ENCODE measurements at regions not wholly inside any gene's neighbourhood (a gene's known extent, or its start where the extent isn't known, plus 50 kb on each side); places are given as distances from the start of the nearest gene placed in this dataset.
"Not testable (repeated sequence)": the region's sequence is repeated elsewhere in the genome, so short reads cannot be mapped to it uniquely, and the experiment has no call there.

DNA sequence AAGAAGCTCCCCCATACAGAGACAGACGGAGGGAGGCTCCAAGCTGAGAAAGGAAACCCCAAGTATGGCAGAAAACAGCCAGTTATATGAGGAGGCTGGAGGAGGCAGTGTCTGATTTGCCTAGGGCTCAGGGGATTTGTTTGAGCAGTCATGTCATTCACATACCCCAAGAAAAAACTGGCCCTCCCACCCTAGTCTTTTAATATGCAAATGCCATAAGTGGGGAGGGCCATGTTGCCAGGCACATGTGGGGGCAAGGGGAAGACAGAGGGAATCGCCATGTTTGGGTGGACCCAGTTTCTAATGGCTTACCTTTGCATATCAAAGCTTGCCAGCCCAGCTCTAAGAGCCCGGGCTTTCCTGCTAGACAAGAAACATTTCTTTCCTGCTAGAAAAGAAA is 1163.8 kb downstream of the TAF11L14 start:
- Histone ChIP-seq H3K4me3 (no peak overlapping the region), H3K9me3 (replicated peaks) (no peaks in the 10 kb centered on the region), H3K27me3 (ENCODE audit: low read depth) (no peaks in the 10 kb centered on the region), H3K27ac (replicated peaks) (no peak overlapping the region), H3K4me1 (no peaks in the 10 kb centered on the region), H3K36me3 (no peaks in the 10 kb centered on the region)
- DNase-seq, result no peak
- intact Hi-C loops (cut with micrococcal nuclease), result no loop called here
- TF ChIP-seq, protein P1, sequence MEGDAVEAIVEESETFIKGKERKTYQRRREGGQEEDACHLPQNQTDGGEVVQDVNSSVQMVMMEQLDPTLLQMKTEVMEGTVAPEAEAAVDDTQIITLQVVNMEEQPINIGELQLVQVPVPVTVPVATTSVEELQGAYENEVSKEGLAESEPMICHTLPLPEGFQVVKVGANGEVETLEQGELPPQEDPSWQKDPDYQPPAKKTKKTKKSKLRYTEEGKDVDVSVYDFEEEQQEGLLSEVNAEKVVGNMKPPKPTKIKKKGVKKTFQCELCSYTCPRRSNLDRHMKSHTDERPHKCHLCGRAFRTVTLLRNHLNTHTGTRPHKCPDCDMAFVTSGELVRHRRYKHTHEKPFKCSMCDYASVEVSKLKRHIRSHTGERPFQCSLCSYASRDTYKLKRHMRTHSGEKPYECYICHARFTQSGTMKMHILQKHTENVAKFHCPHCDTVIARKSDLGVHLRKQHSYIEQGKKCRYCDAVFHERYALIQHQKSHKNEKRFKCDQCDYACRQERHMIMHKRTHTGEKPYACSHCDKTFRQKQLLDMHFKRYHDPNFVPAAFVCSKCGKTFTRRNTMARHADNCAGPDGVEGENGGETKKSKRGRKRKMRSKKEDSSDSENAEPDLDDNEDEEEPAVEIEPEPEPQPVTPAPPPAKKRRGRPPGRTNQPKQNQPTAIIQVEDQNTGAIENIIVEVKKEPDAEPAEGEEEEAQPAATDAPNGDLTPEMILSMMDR (IDR thresholded peaks at IDR 0.05; ENCODE audit: borderline replicate concordance), result no peak

DNA sequence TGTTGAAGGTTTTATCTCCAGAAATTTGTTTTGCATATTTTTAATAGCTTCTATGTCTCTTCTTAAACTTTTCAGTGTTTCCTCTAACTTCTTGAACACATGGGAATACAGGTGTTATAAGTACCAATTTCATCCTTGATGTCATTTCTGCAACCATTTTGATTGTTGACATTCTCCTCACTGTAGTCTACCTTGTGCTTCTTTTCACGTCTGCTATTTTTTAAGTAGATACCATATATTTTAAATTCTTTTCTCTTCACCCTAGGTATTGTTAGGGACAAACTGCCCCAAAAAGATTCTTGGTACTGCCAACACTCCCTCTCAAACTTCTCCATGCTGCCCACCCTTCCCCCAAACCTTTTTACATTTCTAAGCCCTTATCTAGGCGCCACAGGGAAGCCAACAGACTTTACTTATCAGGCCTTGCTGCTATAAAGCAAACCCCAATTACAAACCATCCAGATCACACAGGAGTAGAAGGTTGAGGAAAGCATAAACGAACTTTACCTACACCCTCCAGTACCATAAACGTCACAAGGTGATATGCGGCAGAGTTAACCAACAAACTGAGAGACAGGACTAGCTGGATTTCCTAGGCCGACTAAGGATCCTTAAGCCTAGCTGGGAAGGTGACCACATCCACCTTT is 1165.3 kb downstream of the TAF11L14 start:
- H3K27ac ChIP-seq (replicated peaks), result no peak overlapping the region
- TF ChIP-seq, protein P1 (IDR thresholded peaks at IDR 0.05; ENCODE audit: borderline replicate concordance), result no peak
- intact Hi-C loops (cut with micrococcal nuclease), result no loop called here
- H3K36me3 ChIP-seq, result no peaks in the 10 kb centered on the region
- DNase-seq, result no peak
- H3K27me3 ChIP-seq (ENCODE audit: low read depth), result no peaks in the 10 kb centered on the region
- H3K4me1 ChIP-seq, result no peaks in the 10 kb centered on the region
- H3K4me3 ChIP-seq, result no peak overlapping the region
- H3K9me3 ChIP-seq (replicated peaks), result no peaks in the 10 kb centered on the region

DNA sequence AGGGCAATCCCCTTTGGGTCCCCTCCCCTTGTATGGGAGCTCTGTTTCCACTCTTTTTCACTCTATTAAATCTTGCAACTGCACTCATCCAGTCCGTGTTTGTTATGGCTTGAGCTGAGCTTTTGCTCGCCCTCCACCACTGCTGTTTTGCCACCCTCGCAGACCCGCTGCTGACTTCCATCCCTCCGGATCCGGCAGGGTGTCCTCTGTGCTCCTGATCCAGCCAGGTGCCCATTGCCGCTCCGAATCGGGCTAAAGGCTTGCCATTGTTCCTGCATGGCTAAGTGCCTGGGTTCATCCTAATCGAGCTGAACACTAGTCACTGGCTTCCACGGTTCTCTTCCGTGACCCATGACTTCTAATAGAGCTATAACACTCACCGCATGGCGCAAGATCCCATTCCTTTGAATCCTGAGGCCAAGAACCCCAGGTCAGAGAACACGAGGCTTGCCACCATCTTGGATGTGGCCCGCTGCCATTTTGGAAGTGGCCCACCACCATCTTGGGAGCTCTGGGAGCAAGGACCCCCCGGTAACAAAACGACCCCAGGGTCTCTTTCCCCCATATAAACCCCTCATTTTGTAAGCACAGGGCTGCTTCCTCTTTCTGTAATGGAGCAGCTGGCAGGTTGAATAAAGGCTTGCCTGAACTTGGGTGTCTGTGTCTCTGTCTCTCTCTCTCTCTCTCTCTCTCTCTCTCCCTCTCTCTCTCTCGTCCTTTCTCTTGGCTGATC is 1166.2 kb downstream of the TAF11L14 start:
- intact Hi-C loops (cut with micrococcal nuclease), result no loop called here
- Histone ChIP-seq H3K4me1 (no peaks in the 10 kb centered on the region), H3K4me3 (no peak overlapping the region), H3K9me3 (replicated peaks) (no peaks in the 10 kb centered on the region), H3K27me3 (ENCODE audit: low read depth) (no peaks in the 10 kb centered on the region), H3K36me3 (no peaks in the 10 kb centered on the region), H3K27ac (replicated peaks) (no peak overlapping the region)
- no peak for DNase-seq
- TF ChIP-seq, protein P1 (IDR thresholded peaks at IDR 0.05; ENCODE audit: borderline replicate concordance), result no peak

DNA sequence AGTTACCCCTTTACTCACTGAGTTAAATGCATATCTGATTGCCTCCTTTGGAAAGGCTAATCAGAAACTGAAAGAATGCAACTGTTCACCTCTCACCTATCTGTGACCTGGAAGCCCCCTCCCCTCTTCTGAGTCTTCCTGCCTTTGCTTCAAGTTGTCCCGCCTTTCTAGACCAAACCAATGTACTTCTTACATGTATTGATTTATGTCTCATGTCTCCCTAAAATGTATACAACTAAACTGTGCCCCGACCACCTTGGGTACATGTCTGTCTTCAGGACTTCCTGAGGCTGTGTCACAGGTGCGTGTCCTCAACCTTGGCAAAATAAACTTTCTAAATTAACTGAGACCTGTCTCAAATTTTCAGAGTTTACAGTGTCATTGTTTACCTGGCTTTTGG is 1167.2 kb downstream of the TAF11L14 start:
- H3K4me3 ChIP-seq; intact Hi-C loops (cut with micrococcal nuclease); H3K27me3 ChIP-seq (ENCODE audit: low read depth); H3K36me3 ChIP-seq; H3K9me3 ChIP-seq (replicated peaks); DNase-seq; H3K4me1 ChIP-seq; H3K27ac ChIP-seq (replicated peaks): not testable (repeated sequence)

DNA sequence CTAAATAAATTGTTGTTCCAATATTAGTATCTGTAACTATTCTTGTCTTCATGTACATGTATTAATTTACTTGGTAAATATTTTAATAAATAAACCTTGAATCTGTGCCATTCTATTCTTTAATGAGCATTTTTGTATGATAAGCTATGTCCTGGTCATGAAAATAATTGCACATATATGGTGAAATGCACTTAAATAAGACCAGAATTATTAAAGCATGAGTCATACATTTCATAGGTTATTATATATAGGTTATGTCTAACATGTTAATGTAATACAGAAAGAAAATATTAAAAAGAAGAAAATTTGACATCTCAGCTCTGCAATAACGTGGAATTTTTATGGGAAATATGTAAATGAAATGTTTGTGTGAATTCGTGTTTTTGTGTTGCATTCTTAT is 1168.1 kb downstream of the TAF11L14 start:
- Histone ChIP-seq H3K27ac (replicated peaks) (no peak overlapping the region), H3K4me3 (no peak overlapping the region), H3K4me1 (no peaks in the 10 kb centered on the region), H3K27me3 (ENCODE audit: low read depth) (no peaks in the 10 kb centered on the region), H3K9me3 (replicated peaks) (no peaks in the 10 kb centered on the region), H3K36me3 (no peaks in the 10 kb centered on the region)
- DNase-seq, result no peak
- TF ChIP-seq, protein P1 (IDR thresholded peaks at IDR 0.05; ENCODE audit: borderline replicate concordance), result no peak
- intact Hi-C loops (cut with micrococcal nuclease), result no loop called here

DNA sequence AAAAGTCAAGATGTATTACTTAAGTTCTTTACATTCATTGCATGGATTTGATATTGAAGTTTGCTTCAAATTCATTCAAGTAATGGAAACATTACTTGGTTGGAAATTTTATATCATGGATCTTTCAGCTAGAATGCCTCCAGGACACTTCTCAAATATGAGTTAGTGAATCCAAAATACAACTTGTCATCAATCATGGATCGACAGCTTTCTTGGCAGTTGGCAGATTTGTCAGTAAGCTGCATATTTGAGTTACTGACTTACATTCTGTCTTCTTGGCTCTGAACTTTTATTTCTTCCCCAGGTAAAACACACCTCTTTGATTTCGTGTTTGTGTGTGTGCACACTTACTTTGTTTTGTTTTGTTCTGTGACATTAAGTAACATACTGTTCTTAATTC is 1171.1 kb downstream of the TAF11L14 start:
- Histone ChIP-seq H3K27ac (replicated peaks) (no peak overlapping the region), H3K36me3 (no peaks in the 10 kb centered on the region), H3K4me1 (no peaks in the 10 kb centered on the region), H3K9me3 (replicated peaks) (no peaks in the 10 kb centered on the region), H3K4me3 (no peak overlapping the region), H3K27me3 (ENCODE audit: low read depth) (no peaks in the 10 kb centered on the region)
- DNase-seq, result no peak
- intact Hi-C loops (cut with micrococcal nuclease), result no loop called here
- TF ChIP-seq, protein P1 (IDR thresholded peaks at IDR 0.05; ENCODE audit: borderline replicate concordance), result no peak

All from left ventricle myocardium inferior (tissue), 1 donor.